Activated B cell treated with CpG ODN at 0.5 μM for 24 hours (primary cell): ENCODE measurements at regions not wholly inside any gene's neighbourhood (a gene's known extent, or its start where the extent isn't known, plus 50 kb on each side); places are given as distances from the start of the nearest gene placed in this dataset.
"Not testable (repeated sequence)": the region's sequence is repeated elsewhere in the genome, so short reads cannot be mapped to it uniquely, and the experiment has no call there.

Source experiments
- ATAC-seq: fragments of 200-7000 bp; cut with Tn5 transposase; one replicate; pipeline ENCODE4 v1.10.0; 2021; ENCODE audit warnings: low read depth, mild to moderate bottlenecking, moderate library complexity
- CTCF ChIA-PET: fragments of 350-600 bp; sonication (Branson Sonifier 250); formaldehyde crosslinking; loops from one replicate; lab custom pipeline; 2021; ENCODE audit warnings: antibody characterized with exemption; lab: Charles Lee
- POLR2A ChIA-PET: fragments of 350-600 bp; sonication (Branson Sonifier 250); formaldehyde crosslinking; loops from one replicate; lab custom pipeline; 2021; ENCODE audit warnings: antibody characterized with exemption; lab: Charles Lee
- DNase-seq: peaks from one replicate; pipeline ENCODE4 v3.0.0; 2022
- H3K27ac Mint-ChIP-seq: one replicate; pipeline ENCODE4 v1.8.0; 2020; ENCODE audit warnings: mixed read lengths
- H3K27me3 Mint-ChIP-seq: one replicate; pipeline ENCODE4 v1.8.0; 2021; ENCODE audit warnings: mixed read lengths
- H3K36me3 Mint-ChIP-seq: one replicate; pipeline ENCODE4 v1.8.0; 2021; ENCODE audit warnings: low read depth, mixed read lengths
- H3K4me1 Mint-ChIP-seq: one replicate; pipeline ENCODE4 v1.8.0; 2021; ENCODE audit warnings: mixed read lengths
- H3K4me3 Mint-ChIP-seq: one replicate; pipeline ENCODE4 v1.8.0; 2020; ENCODE audit warnings: mild to moderate bottlenecking, mixed read lengths
- H3K9me3 Mint-ChIP-seq: one replicate; pipeline ENCODE4 v1.8.0; 2020; ENCODE audit warnings: mixed read lengths
- CTCF ChIP-seq: fragments of 200-600 bp; IDR thresholded peaks from one replicate; pipeline ENCODE4 v1.8.0; 2022; ENCODE audit warnings: antibody characterized with exemption, mild to moderate bottlenecking
- intact Hi-C: fragments of 100-400 bp; cut with micrococcal nuclease; formaldehyde crosslinking; loops from one replicate; pipeline ENCODE4 v1.15.1; 2024

DNA sequence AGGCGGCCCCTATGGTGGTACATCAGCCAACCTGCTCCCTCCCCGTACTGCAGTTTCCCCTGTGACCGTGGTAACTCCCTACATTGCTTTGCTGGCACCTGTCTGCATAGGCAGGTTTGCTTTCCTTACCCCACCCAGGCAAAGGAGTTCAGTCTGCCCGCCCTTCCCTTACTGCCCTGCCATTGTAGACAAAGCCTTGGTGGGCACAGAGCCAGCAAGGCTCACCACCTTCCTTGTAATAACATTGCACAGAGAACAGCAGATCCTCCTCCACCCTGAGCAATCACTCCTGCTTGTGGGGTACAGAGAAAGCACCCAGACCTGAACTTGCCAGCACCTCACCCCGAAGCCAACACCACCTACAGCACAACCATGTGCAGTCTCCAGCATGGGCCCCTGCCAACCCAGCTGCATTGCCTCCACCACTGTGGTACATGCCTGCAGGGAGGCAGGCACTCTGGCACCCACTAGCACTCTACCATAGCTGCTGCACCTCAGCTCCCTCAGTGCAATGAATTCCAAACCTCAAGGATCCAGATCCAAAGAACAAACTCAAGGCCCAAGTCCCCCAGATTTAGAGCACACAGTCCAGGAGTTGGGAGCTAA, 192.7 kb upstream of the KCNMB2 start:
- Mint-ChIP-seq H3K27ac (no peak overlapping the region), H3K4me1 (no peaks in the 10 kb centered on the region), H3K27me3 (no peaks in the 10 kb centered on the region), H3K9me3 (no peaks in the 10 kb centered on the region), H3K4me3 (no peak overlapping the region), H3K36me3 (no peaks in the 10 kb centered on the region)
- no peak for TF ChIP-seq CTCF
- DNase-seq (no peak), ATAC-seq (no peak)
- intact Hi-C loops, result no loop called here
- ChIA-PET CTCF (no interaction called here), POLR2A (no interaction called here)

GRCh38 chr3:178345944-178346343, 190.3 kb upstream of the KCNMB2 start:
- no peak for TF ChIP-seq CTCF
- intact Hi-C loops, result no loop called here
- no peak overlapping the region for H3K27ac Mint-ChIP-seq
- no peak for ATAC-seq
- no peaks in the 10 kb centered on the region for H3K9me3 Mint-ChIP-seq
- CTCF ChIA-PET, result no interaction called here
- DNase-seq, result no peak
- POLR2A ChIA-PET, result no interaction called here
- H3K4me1 Mint-ChIP-seq, result no peaks in the 10 kb centered on the region
- H3K27me3 Mint-ChIP-seq, result no peaks in the 10 kb centered on the region
- H3K4me3 Mint-ChIP-seq, result no peak overlapping the region
- no peaks in the 10 kb centered on the region for H3K36me3 Mint-ChIP-seq

DNA sequence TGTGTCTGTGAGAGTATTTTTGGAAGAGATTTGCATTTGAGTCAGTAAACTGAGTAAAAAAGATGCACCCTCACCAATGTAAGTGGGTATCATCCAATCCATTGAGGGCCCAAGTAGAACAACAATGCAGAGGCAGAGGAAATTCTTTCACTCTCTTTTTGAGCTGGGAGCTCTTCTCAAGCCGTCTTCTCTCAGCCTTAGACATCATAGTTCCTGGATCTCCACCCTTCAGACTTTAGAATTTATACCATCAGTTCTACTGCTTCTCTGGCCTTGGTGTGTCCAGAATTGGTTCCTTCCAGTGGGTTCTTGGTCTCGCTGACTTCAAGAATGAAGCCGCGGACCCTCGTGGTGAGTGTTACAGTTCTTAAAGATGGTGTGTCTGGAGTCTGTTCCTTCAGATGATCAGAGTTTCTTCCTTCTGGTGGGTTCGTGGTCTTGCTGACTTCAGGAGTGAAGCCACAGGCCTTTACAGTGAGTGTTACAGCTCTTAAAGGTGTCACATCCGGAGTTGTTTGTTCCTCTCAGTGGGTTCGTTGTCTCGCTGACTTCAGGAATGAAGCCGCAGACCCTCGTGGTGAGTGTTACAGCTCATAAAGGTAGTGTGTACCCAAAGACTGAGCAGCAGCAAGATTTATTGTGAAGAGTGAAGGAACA, 187.5 kb upstream of the KCNMB2 start:
- CTCF ChIA-PET, ATAC-seq, POLR2A ChIA-PET, intact Hi-C loops, H3K27ac Mint-ChIP-seq, H3K27me3 Mint-ChIP-seq, H3K4me3 Mint-ChIP-seq, H3K36me3 Mint-ChIP-seq, H3K4me1 Mint-ChIP-seq, H3K9me3 Mint-ChIP-seq, DNase-seq: not testable (repeated sequence)

DNA sequence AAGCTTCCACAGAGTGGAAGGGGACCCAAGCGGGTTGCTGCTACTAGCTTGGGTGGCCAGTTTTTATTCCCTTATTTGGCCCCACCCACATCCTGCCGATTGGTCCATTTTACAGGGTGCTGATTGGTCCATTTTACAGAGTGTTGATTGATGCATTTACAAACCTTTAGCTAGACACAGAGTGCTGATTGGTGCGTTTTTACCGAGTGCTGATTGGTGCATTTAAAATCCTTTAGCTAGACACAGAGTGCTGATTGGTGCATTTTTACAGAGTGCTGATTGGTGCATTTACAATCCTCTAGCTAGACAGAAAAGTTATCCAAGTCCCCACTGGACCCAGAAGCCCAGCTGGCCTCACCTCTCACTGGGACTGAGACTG, 187.0 kb upstream of the KCNMB2 start:
- POLR2A ChIA-PET, H3K36me3 Mint-ChIP-seq, H3K4me3 Mint-ChIP-seq, H3K9me3 Mint-ChIP-seq, H3K4me1 Mint-ChIP-seq, H3K27me3 Mint-ChIP-seq, CTCF ChIA-PET, intact Hi-C loops, ATAC-seq, H3K27ac Mint-ChIP-seq, DNase-seq: not testable (repeated sequence)

- ATAC-seq (no peak), DNase-seq (no peak)
- Mint-ChIP-seq H3K4me3 (no peak overlapping the region), H3K27ac (no peak overlapping the region), H3K36me3 (no peaks in the 10 kb centered on the region), H3K4me1 (no peaks in the 10 kb centered on the region), H3K27me3 (no peaks in the 10 kb centered on the region), H3K9me3 (no peaks in the 10 kb centered on the region)
- ChIA-PET POLR2A (no interaction called here), CTCF (no interaction called here)
- intact Hi-C loops, result no loop called here
- no peak for TF ChIP-seq CTCF
These were observed 185.5 kb upstream of the KCNMB2 start for GRCh38 chr3:178350763-178351162.

DNA sequence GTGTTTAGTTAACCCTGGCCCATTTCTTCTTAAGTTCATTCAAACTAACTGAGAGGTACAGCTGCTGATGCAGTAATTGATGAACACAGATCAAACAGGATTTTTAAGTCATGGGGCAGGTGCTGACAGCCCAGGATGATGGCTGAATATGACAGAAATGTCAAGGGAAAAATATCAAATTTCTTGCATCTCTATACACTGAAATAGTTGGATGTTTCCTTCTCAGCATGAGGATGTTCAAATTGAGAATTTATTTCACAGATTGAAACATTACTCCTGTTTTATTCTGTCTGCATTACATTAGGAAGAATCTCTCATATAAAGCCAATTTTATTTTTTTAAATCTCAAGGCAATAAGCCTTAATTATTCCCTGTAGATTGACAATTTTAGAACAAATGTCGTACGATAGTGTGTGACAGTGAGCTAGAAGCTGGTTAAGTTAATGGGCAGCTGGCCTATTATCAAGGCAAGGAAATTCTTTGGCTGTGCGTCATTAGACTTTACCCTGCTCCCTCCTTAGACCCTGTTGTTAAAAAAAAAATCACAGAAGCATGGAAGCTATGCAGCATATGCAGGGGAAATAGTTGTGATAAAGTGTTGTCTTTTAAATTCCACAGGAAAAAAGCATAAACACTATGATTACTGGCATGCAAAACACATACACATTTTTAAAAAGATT, 183.8 kb upstream of the KCNMB2 start:
- Mint-ChIP-seq H3K4me3 (no peak overlapping the region), H3K9me3 (no peaks in the 10 kb centered on the region), H3K27ac (no peak overlapping the region), H3K27me3 (no peaks in the 10 kb centered on the region), H3K4me1 (no peaks in the 10 kb centered on the region), H3K36me3 (no peaks in the 10 kb centered on the region)
- DNase-seq, result no peak
- ChIA-PET CTCF (no interaction called here), POLR2A (no interaction called here)
- no peak for ATAC-seq
- intact Hi-C loops, result no loop called here
- TF ChIP-seq CTCF, result no peak
